ENCODE measurements at regions not wholly inside any gene's neighbourhood (a gene's known extent, or its start where the extent isn't known, plus 50 kb on each side); places are given as distances from the start of the nearest gene placed in this dataset.

DNA sequence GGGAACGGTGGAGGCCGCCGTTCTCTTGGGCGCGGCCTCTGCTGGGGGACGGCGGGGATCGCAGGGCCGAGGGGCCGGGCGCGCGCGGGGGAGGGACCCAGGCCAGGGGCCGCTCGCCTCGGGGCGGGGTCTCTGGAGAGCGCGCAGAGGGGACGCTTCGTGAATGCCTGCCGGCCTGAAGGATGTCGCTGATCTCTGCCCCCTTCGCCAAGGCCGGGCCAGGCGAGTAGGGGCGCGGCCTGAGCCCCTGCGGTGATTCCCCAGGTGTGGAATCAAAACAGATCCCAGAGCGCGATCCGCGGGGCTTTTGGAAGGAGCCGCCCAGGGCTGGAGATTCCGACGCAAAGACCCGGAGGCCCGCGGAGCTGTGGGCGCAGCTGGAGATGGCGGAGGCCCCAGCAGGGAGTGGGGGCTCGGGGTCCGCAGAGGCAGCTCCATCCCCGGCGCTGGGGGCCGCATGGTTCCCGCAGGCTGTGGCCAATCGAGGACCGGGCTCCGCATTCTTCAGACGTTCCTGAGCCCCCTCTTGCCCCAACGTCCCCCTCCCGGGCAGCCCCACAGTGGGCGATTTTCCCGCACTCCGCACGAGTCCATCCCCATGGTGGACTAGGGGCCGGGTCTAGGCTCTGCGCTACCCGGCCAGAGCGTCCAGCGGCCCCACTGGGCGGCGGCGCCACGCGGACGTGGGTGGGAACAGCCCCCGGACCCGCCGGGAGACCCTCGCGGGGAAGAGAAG is 166.0 kb downstream of the ACTR3B start:
- ChIA-PET CTCF (ENCODE audit: low intra/inter-chr PET ratio, low total read pairs) (interaction anchor here (1.9 kb wide), 1 partner anchor 31 kb away, joined by 6 read pairs; no protein-coding TSS in a partner anchor), POLR2A (interaction anchor here (1.5 to 1.7 kb wide), 2 partner anchors 15 to 26 kb away, joined by 8 to 10 read pairs; no protein-coding TSS in a partner anchor)
- intact Hi-C loops (cut with micrococcal nuclease; ENCODE audit: unreplicated experiment) (no loop called here), in situ Hi-C loops (cut with HindIII; ENCODE audit: extremely low pct_ligation_motif_present, low pct_unique_long_range_greater_than_20kb) (no loop called here)
- H3K9ac ChIP-seq (ENCODE audit: insufficient read depth, low read depth, low read length) = 0 out of 2 replicates have a peak overlapping the region, but pooled peaks have one; percentile 15
- peak overlapping the region; percentile 30 to 67 (median 53); a peak in 4 of 6 replicates for H3K4me3 ChIP-seq (replicated peaks in 1 of 3; ENCODE audit: insufficient read depth in 1 of 3, low read depth in 2 of 3, low read length in 3 of 3)
- H3K36me3 ChIP-seq (replicated peaks in 1 of 2; ENCODE audit: control insufficient read depth in 1 of 2, insufficient read depth in 2 of 2, low read length in 2 of 2) = no peaks in the 10 kb centered on the region
- H3K79me2 ChIP-seq (ENCODE audit: insufficient read depth, low read length) = no peaks in the 10 kb centered on the region
- H3K4me2 ChIP-seq (ENCODE audit: low read depth, low read length) = peak overlapping the region; percentile 65
- H4K20me1 ChIP-seq (ENCODE audit: insufficient read depth, low read length) = no peaks in the 10 kb centered on the region
- no peaks in the 10 kb centered on the region; the same call in 1 of the 2 replicates for H3K9me3 ChIP-seq (ENCODE audit: low read length)
- H2AFZ ChIP-seq (ENCODE audit: low read length) = no peak overlapping the region
- no peak overlapping the region for H3K27ac ChIP-seq (ENCODE audit: extremely low read length, insufficient read depth, low read length)
- WGBS (ENCODE audit: low lambda C conversion rate) = 28% methylated on average over 8 of the region's 74 CpGs
- DNase-seq (ENCODE audit: low spot score) (no peak), FAIRE-seq (no peak), ATAC-seq (peak; percentile 94)
- H3K27me3 ChIP-seq (ENCODE audit: control insufficient read depth in 1 of 2, insufficient read depth in 2 of 2, low read length in 2 of 2) = peaks cover 2 to 15% of the 10 kb centered on the region in 2 experiments; a peak in 2 of 5 replicates
- no peaks in the 10 kb centered on the region for H3K4me1 ChIP-seq (ENCODE audit: insufficient read depth, low read length)
- TSS peak; percentile 50 for BruUV-seq (replicated peaks)
- TF ChIP-seq HNRNPLL (IDR thresholded peaks at IDR 0.05; ENCODE audit: low read depth, low read length, poor library complexity, severe bottlenecking) (peak; percentile 46), FOXC1 (CRISPR knock-in tag; IDR thresholded peaks at IDR 0.05; ENCODE audit: borderline replicate concordance) (peak; percentile 63; the same call in 1 of the 2 replicates), ZNF547 (CRISPR knock-in tag; IDR thresholded peaks at IDR 0.05) (0 out of 2 replicates have a peak, but pooled peaks have one; percentile 36), SRSF4 (IDR thresholded peaks at IDR 0.05; ENCODE audit: low read depth, low read length, poor library complexity, severe bottlenecking) (no peak), ZNF687 (CRISPR knock-in tag; IDR thresholded peaks at IDR 0.05) (peak; percentile 57), PRPF4 (IDR thresholded peaks at IDR 0.05; ENCODE audit: low read depth, low read length, poor library complexity, severe bottlenecking) (no peak), KDM5B (CRISPR knock-in tag; IDR thresholded peaks at IDR 0.05; ENCODE audit: borderline replicate concordance) (0 out of 2 replicates have a peak, but pooled peaks have one; percentile 48), GZF1 (CRISPR knock-in tag; IDR thresholded peaks at IDR 0.05) (no peak), CTCF (CRISPR knock-in tag; IDR thresholded peaks at IDR 0.05) (peak; percentile 50), DPF2 (CRISPR knock-in tag; IDR thresholded peaks at IDR 0.05; ENCODE audit: borderline replicate concordance, low read depth) (no peak), ATF7-NPFF (CRISPR knock-in tag; IDR thresholded peaks at IDR 0.05; ENCODE audit: low read depth) (no peak)
- TF ChIP-seq, protein P1, sequence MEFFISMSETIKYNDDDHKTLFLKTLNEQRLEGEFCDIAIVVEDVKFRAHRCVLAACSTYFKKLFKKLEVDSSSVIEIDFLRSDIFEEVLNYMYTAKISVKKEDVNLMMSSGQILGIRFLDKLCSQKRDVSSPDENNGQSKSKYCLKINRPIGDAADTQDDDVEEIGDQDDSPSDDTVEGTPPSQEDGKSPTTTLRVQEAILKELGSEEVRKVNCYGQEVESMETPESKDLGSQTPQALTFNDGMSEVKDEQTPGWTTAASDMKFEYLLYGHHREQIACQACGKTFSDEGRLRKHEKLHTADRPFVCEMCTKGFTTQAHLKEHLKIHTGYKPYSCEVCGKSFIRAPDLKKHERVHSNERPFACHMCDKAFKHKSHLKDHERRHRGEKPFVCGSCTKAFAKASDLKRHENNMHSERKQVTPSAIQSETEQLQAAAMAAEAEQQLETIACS (CRISPR knock-in tag; IDR thresholded peaks at IDR 0.05) = peak; percentile 32; the same call in 1 of the 2 replicates
- TF ChIP-seq, protein P2, sequence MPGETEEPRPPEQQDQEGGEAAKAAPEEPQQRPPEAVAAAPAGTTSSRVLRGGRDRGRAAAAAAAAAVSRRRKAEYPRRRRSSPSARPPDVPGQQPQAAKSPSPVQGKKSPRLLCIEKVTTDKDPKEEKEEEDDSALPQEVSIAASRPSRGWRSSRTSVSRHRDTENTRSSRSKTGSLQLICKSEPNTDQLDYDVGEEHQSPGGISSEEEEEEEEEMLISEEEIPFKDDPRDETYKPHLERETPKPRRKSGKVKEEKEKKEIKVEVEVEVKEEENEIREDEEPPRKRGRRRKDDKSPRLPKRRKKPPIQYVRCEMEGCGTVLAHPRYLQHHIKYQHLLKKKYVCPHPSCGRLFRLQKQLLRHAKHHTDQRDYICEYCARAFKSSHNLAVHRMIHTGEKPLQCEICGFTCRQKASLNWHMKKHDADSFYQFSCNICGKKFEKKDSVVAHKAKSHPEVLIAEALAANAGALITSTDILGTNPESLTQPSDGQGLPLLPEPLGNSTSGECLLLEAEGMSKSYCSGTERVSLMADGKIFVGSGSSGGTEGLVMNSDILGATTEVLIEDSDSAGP (CRISPR knock-in tag; IDR thresholded peaks at IDR 0.05; ENCODE audit: borderline replicate concordance) = peak; percentile 33; the same call in 1 of the 2 replicates
